ENCODE measurements at regions not wholly inside any gene's neighbourhood (a gene's known extent, or its start where the extent isn't known, plus 50 kb on each side); places are given as distances from the start of the nearest gene placed in this dataset.
A peak's percentile ranks its signal among the peaks of the same experiment; 100 is the strongest.
"Not testable (repeated sequence)": the region's sequence is repeated elsewhere in the genome, so short reads cannot be mapped to it uniquely, and the experiment has no call there.

DNA sequence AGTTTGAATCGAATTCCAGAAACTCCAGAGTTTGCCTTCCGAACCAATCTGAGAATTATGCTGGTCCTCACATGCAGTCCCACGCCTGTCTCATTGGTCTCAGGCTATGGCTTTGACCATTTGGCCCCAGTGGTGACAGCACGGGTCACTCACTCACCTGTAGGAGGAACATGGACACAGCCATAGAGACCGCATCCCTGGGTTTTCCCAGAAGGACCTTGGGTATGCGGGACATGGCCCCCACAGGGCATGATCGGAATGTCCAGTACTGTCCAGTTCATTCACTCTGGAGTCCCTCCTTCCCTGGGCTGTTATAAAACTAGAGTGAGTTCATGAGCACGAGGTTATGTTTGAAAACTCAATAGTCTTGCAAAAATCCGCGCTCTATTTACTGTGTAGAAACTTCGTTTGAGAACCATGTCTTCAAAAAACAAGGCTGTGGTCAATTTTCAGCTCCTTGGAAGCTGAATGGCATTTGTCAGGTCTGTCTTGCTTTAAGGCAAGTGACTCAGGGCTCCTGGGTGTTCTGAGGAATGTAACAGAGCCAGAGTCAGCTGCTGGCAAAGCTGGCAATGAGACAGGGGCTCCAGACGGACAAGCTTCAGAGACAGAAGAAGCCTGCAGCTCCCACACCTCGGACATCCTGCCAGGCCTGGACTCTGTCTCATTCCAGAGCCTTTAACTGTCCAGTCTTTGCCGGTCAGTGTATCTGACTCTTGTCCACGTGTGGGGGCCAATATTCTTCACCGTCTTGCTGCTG lies 86.7 kb upstream of the TMEM18 start:
- no peak for FAIRE-seq
- no peak for DNase-seq (ENCODE audit: low spot score)

DNA sequence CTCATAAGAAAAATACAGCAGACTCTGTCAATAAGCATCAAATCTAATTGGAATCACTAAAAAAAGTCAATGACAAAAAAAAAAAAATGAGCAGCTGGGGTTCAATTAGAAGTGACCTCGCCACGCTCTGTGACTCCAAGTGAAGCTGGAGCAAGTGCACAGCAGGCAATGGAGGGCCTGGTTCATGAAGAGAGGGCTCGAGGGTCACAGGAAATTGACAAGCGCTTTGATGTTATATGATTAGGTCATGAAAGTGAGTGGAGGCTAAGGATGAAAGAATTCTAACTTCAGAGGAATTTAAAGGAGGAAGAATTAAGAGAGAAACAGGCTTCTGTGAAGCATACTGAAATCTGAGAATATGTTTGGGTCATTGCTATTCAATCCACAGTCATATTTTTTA lies 85.4 kb upstream of the TMEM18 start:
- DNase-seq (ENCODE audit: low spot score) (no peak), FAIRE-seq (no peak)

DNA sequence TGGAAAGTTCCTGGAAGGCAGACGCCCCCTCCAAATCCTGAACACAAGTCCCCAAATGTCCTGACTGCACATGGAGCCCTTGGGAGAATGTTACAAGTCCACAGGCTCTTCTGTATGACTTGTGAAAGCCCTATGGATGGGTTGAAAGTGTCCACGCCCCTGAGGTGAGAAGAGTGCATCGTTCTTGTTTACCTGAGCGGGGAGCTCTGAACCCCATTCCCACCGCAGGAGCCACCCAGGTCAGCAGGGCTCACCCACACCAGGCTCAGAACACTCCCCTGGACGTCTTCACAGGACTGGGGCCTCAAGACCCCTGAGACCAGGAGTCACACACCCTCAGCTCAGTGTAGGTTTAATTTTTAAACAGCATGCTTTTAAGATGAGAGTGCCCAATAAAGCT lies 84.2 kb upstream of the TMEM18 start:
- FAIRE-seq (no peak), DNase-seq (ENCODE audit: low spot score) (no peak)

DNA sequence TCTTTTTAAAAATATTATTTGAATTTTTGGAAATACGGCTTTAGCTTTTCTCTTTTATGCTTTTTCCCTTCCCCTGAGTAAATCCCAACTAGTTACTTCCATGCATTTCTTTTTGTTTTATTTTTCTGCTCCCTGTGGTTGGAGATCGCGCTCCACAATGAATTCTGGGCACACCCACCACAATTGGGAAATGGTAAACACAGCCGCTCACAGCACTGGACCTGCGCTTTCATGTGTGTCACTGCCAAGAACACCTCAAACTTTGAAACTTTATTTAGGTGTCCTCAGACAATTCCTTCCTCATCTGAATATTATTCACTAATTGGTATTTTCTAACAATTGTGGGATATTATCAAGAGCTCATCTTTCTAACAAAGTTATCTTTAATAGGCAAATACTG lies 82.8 kb upstream of the TMEM18 start:
- no peak for FAIRE-seq
- no peak for DNase-seq (ENCODE audit: low spot score)

DNA sequence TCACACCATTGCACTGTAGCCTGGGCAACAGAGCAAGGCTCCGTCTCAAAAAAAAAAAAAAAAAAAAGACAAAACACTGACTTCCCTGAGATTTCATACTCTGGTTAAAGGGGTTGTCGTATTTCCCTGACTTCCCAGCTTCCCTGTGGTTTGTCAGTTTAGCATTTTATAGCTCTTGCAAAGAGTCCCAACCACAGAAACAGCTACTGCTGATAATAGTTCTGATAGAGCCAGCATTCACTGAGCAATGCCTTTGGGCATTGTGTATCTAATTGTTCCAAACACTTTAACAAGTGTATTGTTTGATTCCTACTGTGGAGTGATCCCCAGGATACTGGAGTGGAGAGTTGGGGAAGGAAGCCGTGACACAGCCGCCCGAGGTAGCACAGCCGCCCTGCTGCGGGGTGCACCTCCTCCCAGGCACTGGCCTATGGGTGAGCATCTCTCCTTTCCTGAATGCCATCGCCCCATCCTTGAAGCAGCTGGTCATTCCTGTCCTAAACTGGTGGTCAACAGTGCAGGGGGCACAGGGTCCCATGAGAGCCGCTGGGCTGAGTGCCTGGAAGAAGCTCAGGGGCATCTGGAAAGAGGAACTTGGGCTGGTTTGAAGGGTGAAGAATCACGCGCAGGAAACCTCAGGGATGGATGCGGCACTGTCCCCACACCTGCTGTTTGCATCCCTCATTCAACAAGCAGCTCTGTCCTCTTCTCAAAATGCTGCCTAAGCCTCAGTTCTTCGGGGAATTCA lies 81.0 kb upstream of the TMEM18 start:
- no peak for FAIRE-seq

DNA sequence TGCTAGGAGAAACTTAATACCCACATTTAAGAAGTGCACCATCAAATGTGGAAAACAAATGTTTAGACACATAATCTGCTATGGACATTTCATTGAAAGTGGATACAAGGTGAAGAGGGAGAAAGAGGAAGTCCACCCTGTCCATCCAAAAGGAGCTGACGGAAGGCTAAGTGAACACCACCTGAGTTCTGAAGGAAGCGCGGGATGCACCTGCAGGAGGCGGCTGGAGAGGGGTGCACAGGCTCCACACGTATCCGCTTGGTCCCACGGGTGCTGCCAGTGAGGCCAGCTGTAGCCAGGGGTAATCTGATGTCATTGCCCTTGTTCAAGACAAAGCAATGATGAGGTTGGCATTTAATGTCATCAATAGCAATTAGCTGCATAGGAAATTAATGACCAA lies 75.9 kb upstream of the TMEM18 start:
- no peak for FAIRE-seq

More for the DNA sequence above, 81.0 kb upstream of the TMEM18 start:
- DNase-seq (ENCODE audit: low spot score), result no peak

DNA sequence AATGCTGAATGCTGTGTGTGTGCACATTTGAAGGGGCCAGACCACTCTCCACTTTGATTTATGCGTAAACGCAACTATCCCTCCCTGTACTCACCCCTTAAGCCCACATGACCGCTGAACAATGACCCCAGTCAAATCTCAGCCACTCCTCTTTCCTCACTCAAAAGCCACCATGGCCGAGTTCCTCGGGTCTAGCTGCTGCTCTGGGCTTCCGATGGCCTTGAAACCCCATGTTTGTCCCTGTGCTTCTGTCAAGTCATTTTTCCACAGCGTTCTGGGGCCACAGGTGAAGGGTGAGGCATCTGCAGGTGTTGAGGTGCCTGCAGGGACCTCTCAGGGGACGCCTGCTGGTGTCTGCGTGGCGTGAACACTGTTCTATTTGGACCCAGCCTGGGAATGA lies 74.3 kb upstream of the TMEM18 start:
- FAIRE-seq (no peak), DNase-seq (ENCODE audit: low spot score) (no peak)

More for the DNA sequence above, 75.9 kb upstream of the TMEM18 start:
- DNase-seq (ENCODE audit: low spot score), result no peak

DNA sequence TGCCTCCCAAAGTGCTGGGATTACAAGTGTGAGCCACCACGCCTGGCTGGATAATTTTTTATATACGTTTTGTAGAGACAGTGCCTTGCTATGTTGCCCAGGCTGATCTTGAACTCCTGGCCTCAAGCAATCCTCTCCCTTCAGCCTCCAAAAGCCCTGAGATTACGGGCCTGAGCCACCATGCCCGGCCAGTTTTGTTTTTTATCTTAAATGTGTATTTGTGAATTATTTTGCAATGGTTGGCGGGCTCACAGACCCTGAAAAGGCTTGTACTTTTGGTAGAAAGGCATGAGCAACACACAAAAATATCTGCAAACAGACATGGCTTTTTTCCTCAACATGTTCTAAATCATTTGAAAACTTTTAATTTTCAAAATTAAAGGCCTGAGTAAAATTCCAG lies 73.4 kb upstream of the TMEM18 start:
- FAIRE-seq (no peak), DNase-seq (ENCODE audit: low spot score) (no peak)

DNA sequence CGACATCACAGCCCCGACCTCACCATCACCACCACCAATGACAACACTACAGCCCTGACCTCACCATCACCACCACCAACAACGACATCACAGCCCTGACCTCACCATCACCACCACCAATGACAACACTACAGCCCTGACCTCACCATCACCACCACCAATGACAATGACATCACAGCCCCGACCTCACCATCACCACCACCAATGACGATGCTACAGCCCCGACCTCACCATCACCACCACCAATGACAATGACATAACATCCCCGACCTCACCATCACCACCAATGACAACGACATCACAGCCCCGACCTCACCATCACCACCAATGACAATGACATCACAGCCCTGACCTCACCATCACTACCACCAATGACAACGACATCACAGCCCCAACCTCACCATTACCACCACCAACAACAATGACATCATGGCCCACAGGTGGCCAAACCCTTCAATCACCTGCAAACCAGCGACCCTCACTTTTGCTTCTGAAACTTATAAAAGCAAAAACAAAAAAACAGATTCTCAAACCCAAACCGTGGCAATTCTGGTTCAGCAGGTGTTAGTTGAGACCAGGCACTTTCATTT lies 70.7 kb upstream of the TMEM18 start:
- FAIRE-seq, result no peak

DNA sequence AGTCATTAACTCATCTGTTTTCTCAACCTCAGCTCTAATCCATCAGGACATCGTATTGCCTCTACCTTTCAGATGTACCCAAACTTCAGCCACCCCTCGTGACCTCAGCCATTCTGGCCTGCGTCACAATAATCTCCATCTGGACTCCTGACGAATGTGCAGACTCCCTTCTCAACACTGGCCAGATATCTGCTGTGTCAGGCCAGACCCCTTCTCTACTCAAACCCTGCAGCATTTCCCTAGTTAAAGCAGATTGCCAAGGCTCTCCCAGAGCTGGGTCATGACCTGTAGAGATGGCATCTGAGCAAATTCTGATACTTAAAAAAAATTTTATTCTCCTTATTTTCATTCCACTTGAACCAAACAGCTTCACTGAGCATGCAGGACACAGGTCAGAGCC lies 69.5 kb upstream of the TMEM18 start:
- FAIRE-seq, result no peak
- no peak for DNase-seq (ENCODE audit: low spot score)

More for the DNA sequence above, 70.7 kb upstream of the TMEM18 start:
- DNase-seq (ENCODE audit: low spot score), result no peak

DNA sequence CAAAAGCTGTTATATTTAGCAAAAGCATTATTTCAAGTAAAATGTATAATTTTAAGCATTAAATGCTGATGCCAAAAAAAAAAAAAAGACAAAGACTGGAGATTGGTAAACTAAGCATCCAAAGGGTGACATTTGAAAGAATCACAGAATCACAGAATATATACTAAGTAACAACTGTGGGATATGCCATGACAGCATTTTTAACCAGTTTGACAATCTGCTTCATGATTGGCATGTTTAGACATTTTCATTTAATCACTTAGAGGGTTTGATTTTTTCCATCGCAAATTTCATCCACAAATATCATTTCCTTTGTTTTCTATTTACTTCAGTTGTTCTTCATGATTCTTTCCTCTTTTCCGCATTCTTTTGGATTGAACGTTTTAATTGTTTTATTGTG lies 66.9 kb upstream of the TMEM18 start:
- DNase-seq (ENCODE audit: low spot score) (no peak), FAIRE-seq (no peak)

DNA sequence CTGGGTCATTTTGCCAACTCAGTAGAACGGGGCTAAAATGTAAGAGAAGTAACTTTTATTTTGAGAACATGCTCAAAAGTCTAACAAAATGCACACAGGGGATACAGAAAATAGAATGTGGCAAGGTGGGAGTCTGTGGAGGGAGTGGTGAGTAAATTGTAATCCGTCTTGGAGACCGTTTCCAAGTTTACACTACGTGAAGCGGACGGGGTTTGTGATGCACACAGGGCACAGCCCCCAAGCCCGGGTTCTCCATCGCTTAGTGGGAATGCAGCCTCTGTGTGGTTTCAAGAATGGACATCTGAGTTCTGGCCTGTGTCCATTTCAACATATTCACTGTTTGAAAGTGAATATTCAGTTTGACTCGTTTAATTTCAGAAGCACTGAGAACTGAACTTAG lies 65.0 kb upstream of the TMEM18 start:
- FAIRE-seq (no peak), DNase-seq (ENCODE audit: low spot score) (no peak)

DNA sequence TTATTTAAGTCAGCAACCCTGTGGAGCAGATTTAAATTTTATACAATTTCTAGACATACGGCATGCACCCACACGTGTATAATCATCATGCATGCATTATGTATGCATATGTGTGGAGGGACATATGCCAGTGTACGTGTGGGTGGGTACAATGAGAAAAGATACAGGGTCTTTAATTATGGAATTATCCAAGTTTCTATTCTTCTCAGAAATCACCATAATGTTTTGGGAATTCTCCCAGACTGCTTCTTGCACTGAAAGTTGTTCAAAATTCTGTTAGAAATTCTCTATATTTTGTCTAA lies 63.9 kb upstream of the TMEM18 start:
- DNase-seq (ENCODE audit: low spot score), result no peak
- FAIRE-seq, result no peak

DNA sequence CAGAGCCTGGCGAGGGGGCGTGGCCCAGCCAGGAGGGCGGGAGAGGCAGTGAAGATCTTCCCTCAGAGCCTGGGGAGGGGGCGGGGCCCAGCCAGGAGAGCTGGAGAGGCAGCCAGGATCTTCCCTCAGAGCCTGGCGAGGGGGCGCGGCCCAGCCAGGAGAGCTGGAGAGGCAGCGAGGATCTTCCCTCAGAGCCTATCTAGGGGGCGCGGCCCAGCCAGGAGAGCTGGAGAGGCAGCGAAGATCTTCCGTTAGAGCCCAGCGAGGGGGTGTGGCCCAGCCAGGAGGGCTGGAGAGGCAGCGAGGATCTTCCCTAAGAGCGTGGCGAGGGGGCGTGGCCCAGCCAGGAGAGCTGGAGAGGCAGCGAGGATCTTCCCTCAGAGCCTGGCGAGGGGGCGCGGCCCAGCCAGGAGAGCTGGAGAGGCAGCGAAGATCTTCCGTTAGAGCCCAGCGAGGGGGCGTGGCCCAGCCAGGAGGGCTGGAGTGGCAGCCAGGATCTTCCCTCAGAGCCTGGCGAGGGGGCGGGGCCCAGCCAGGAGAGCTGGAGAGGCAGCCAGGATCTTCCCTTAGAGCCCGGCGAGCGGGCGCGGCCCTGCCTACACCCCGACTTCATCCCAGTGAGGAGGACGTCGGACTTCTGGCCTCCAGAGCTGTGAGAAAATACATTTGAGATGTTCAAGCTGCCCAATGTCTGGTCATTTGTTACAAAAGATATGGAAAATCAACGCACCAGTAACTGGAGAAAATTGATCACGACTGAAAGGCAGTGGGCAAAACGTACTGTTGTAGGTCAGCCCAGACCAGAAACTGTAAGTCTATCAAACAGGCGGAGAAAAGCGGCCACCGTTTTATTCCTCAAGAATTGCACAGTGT lies 63.4 kb upstream of the TMEM18 start:
- DNase-seq (ENCODE audit: low spot score), result peak; percentile 66
- not testable (repeated sequence) for FAIRE-seq

DNA sequence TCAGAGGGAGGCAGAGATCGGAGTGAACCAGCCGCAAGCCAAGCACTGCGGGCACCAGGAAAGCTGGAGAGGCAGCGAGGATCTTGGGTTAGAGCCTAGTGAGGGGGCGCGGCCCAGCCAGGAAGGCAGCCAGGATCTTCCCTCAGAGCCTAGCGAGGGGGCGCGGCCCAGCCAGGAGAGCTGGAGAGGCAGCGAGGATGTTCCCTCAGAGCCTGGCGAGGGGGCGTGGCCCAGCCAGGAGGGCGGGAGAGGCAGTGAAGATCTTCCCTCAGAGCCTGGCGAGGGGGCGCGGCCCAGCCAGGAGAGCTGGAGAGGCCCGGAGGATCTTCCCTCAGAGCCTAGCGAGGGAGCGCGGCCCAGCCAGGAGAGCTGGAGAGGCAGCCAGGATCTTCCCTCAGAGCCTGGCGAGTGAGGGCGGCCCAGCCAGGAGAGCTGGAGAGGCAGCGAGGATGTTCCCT lies 62.7 kb upstream of the TMEM18 start:
- FAIRE-seq, result peak; percentile 73
- DNase-seq (ENCODE audit: low spot score), result peak; percentile 47

DNA sequence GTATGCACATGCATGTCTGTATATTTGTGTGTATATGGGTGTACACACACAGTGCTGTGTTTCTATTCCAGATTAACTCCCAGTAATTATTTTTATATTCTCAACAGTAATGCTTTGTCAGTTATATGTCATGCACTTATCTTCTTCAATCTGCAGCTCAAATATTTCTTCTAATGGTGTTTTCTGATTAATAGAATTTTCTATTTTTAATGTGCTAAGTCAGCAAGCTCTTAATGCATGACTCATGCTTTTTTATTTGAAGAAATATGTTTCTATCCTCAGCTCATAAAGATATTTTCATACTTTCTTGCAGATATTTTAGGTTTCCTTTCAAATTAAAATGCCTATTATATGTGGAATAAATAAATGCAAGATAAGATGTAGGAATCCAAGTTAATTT lies 59.7 kb upstream of the TMEM18 start:
- no peak for FAIRE-seq
- no peak for DNase-seq (ENCODE audit: low spot score)

DNA sequence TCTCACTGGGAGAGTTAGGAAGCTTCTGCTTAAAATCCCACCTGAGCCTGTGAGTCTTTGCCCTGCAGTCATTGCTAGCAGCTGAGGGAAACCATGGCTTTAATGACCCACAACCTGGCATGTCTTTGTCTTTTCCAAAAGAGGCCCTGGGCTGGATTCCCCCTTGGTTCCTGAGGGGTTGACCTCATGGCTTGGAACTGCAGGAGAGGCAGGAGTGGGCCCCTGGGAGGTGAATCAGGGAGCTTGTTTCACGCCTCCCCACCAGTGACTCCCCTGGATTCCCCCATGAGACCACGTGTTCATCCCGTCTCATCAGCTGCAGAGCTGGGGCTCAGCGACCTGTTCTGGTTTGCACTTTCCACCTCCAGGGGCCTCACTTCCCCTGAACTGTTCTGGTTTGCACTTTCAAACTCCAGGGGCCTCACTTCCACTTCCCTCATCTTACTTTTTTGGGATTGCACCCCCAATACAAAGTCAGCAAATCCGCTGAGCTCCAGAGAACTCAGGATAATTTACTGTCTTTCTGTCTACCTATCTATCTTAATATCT lies 58.5 kb upstream of the TMEM18 start:
- FAIRE-seq, result no peak

DNA sequence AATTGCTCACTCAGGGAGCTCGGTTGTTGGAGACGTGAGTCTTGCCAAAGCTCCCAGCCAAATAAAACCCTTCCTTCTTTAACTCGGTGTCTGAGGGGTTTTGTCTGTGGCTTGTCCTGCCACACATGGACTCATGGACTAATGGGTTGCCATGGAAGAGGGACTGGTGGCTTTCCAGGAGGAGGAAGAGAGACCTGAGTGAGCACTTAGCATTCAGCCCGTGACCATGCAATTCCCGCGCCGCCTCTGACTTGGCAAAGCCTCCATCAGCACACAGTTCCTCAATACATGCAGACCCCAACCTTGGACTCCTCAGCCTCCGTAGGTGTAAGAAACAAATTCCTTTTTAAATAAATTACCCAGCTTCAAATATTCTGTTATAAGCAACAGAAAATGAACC lies 57.3 kb upstream of the TMEM18 start:
- no peak for DNase-seq (ENCODE audit: low spot score)
- FAIRE-seq, result no peak

More for the DNA sequence above, 58.5 kb upstream of the TMEM18 start:
- no peak for DNase-seq (ENCODE audit: low spot score)

DNA sequence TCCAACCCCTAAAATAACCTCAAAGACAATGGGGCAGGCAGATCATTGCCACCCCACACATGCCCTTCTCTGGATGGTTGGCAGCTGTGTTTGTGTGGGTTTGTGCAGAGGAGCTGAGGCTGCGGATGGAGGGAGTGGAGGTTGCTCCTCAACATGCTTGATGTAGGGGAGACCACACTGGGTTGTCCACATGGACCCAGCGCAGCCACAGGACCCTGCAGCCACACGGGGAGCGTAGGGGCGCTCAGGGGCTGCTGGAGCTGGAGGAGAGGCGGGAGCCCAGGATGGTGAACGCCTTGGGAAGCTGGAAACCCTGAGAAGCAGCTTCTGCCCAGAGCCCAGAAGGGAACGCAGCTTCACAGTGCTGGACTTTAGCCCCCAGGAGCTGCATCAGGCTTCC lies 56.3 kb upstream of the TMEM18 start:
- FAIRE-seq, result no peak
- DNase-seq (ENCODE audit: low spot score), result no peak

DNA sequence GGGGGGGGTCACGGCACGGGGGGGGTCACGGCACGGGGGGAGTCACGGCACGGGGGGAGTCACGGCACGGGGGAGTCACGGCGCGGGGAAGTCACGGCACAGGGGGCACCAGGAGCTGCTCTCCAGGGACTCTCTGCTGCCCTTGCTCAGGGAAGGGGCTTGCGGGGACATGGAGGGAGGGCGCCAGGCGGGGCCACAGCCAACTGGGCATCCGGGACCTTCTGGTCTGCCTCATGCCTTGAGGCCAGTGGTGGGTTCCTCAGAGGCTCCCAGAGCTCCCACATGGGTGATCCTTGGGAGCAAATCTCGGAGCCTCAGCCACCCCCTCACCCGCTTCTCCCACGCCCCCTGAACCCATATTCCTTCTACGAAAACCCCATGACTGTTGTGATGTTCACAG lies 55.8 kb upstream of the TMEM18 start:
- FAIRE-seq, result no peak
- no peak for DNase-seq (ENCODE audit: low spot score)

DNA sequence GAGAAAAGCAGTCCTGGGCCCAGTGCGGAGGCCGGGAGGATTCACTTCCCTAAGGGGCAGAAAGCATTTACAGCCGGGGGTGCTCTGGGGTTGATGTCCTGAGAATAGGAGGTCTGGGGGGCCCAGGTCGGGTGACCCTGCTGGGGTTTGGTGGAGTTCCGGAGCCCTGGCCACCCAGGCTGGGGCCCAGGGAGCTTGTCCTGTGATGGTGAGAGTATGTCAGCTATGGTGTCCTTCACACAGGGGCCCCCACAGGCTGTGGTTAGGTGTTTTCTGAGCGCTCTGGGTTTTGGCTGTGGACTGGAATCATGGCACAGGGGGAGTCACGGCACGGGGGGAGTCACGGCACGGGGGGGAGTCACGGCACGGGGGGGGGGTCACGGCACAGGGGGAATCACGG lies 54.5 kb upstream of the TMEM18 start:
- no peak for DNase-seq (ENCODE audit: low spot score)
- FAIRE-seq, result no peak
